Vagina (tissue), 2 donors: ENCODE measurements at regions not wholly inside any gene's neighbourhood (a gene's known extent, or its start where the extent isn't known, plus 50 kb on each side); places are given as distances from the start of the nearest gene placed in this dataset.

ENCODE experiments used
- CTCF ChIP-seq, 3 experiments: fragments of 450-650 bp in 2 of 3; fragments of 200-600 bp in 1 of 3; sonication (generic) in 1 of 3; IDR thresholded peaks; one replicate each; pipeline ENCODE4 v1.5.1; 2017 to 2019; ENCODE audit warnings: antibody characterized with exemption in 3 of 3, mild to moderate bottlenecking in 2 of 3, moderate library complexity in 2 of 3
- POLR2A ChIP-seq, 2 donors: fragments of 450-650 bp; IDR thresholded peaks; one replicate each; pipeline ENCODE4 v1.6.1; 2017; ENCODE audit warnings: antibody characterized with exemption in 2 of 2, mild to moderate bottlenecking in 2 of 2, moderate library complexity in 2 of 2

GRCh38 chr21:35437941-35438340 lies 388.8 kb upstream of the RUNX1 start:
- TF ChIP-seq CTCF (IDR thresholded peaks at IDR 0.05) (no peak), POLR2A (IDR thresholded peaks at IDR 0.05) (no peak)
